Bronchial epithelial cell (primary cell): ENCODE measurements at regions not wholly inside any gene's neighbourhood (a gene's known extent, or its start where the extent isn't known, plus 50 kb on each side); places are given as distances from the start of the nearest gene placed in this dataset.

Source experiments
- DNase-seq: peaks from one replicate; pipeline ENCODE4 v3.0.0-alpha.2; 2010; ENCODE audit warnings: low read depth
- FAIRE-seq: peaks from 2 replicates; lab custom pipeline; 2011; peaks lifted over from hg19 to GRCh38; lab: Jason Lieb, UNC
- H3K27me3 ChIP-seq: 2 replicates; pipeline ENCODE4 v1.5.1; 2011; ENCODE audit warnings: low read length; ENCODE audit not compliant: control insufficient read depth, insufficient read depth
- H3K36me3 ChIP-seq: 2 replicates; pipeline ENCODE4 v1.5.1; 2011; ENCODE audit warnings: low read length; ENCODE audit not compliant: control insufficient read depth, insufficient read depth
- H3K4me3 ChIP-seq: 2 replicates; pipeline ENCODE4 v1.5.1; 2011; ENCODE audit warnings: mild to moderate bottlenecking, low read depth, low read length, control low read depth
- TF ChIP-seq, protein P1 (sequence below): IDR thresholded peaks from 2 replicates; pipeline ENCODE4 v1.5.1; 2011; ENCODE audit warnings: mild to moderate bottlenecking, moderate library complexity, low read length, control low read depth, inconsistent platforms; ENCODE audit not compliant: insufficient read depth, severe bottlenecking

DNA sequence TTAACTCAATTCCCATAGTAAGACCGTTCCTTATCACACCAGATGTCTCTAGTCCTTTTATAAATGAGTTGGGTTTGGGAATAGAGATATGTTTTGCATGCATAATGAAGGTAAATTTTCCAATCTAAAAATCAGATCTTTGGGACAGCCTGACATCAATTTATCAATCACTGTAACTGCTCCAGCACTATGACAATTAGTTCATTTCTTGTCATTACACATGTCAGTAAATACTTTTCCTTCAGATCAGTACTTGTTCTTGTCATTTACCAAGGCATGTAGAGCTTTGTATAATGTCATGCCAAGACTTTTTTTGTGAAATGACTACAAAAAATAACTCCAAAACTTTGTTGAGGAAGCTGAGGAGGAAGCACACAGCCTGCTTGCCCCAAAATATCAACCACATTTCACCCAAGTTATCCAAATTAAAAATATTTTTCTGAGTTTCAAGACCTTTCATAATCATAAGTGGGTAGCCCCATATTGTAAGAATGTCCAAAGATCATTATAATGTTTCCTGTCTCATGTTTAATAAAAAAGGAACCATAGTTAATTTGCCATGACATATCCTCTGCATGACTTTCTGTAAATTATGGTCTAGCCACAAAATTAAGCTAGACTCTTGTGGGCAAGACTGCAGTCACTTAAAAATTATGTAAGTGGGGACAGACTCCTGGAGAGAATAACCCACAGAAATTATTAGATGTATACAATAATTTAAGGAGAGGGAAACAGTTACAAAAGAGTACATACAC lies 586.8 kb downstream of the TBC1D4 start:
- DNase-seq (no peak), FAIRE-seq (no peak)
- TF ChIP-seq, protein P1, sequence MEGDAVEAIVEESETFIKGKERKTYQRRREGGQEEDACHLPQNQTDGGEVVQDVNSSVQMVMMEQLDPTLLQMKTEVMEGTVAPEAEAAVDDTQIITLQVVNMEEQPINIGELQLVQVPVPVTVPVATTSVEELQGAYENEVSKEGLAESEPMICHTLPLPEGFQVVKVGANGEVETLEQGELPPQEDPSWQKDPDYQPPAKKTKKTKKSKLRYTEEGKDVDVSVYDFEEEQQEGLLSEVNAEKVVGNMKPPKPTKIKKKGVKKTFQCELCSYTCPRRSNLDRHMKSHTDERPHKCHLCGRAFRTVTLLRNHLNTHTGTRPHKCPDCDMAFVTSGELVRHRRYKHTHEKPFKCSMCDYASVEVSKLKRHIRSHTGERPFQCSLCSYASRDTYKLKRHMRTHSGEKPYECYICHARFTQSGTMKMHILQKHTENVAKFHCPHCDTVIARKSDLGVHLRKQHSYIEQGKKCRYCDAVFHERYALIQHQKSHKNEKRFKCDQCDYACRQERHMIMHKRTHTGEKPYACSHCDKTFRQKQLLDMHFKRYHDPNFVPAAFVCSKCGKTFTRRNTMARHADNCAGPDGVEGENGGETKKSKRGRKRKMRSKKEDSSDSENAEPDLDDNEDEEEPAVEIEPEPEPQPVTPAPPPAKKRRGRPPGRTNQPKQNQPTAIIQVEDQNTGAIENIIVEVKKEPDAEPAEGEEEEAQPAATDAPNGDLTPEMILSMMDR = no peak
- no peak overlapping the region for H3K4me3 ChIP-seq
- no peaks in the 10 kb centered on the region for H3K27me3 ChIP-seq
- no peaks in the 10 kb centered on the region for H3K36me3 ChIP-seq

DNA sequence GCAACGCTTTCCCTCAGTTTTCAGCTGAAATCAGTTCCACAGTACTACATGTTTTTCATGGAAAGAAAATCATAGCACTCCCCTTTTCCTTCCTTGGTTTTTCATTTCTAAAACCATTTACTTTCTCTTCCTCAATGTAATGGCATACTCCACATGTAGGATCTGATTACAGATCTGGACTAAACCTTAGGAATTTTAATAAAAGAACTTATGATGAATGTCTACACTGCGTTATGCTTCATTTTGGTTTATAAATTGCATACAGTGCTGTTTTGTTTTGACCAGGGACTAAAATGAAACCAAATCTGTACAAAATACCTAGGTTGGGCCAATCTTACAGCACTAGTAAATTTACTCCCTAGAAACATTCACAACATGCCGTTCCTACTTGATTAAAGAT lies 589.9 kb downstream of the TBC1D4 start:
- TF ChIP-seq, protein P1 = no peak
- Histone ChIP-seq H3K4me3 (no peak overlapping the region), H3K36me3 (no peaks in the 10 kb centered on the region), H3K27me3 (no peaks in the 10 kb centered on the region)
- FAIRE-seq = no peak
- no peak for DNase-seq

DNA sequence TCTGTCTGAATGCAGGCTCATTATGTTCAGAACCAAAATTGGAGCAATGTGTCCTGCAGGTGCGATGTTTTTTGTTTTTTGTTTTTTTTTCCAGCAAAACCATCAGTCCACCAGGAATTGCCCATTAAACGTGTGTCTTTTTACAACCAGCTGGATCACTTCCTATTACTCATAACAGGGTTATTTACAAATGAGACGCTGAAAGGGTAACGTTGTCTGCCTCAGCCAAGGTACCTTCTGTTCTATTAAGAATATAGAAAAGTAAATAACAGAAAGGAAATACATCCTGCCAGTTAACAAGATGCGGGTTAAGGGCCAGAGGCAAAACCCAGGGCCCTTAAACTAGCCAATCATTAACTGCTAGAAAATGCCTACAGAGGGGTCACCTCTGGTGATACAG lies 590.4 kb downstream of the TBC1D4 start:
- TF ChIP-seq, protein P1 = no peak
- Histone ChIP-seq H3K27me3 (no peaks in the 10 kb centered on the region), H3K36me3 (no peaks in the 10 kb centered on the region), H3K4me3 (no peak overlapping the region)
- DNase-seq (peak; percentile 87), FAIRE-seq (no peak)

DNA sequence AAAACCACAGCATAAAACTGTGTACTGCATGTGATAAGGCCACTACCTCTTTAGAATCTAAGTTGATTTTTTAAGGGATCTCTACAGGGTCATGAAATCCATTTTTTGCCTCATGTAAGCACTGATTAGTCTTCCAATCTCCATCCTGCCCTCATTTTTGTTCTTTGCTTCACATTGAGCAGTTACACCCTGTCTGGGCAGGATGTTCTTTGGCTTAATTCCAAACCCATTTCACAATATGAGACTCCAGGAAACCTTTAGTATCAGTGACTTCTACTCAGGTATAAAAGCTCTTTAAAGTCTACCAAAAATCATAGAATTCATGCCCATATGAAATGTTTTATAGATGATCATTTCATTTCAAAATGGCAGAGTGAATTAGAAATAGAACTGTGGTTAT lies 592.6 kb downstream of the TBC1D4 start:
- FAIRE-seq (no peak), DNase-seq (peak; percentile 91)
- H3K36me3 ChIP-seq = no peaks in the 10 kb centered on the region
- TF ChIP-seq, protein P1 = no peak
- no peaks in the 10 kb centered on the region for H3K27me3 ChIP-seq
- H3K4me3 ChIP-seq = no peak overlapping the region

DNA sequence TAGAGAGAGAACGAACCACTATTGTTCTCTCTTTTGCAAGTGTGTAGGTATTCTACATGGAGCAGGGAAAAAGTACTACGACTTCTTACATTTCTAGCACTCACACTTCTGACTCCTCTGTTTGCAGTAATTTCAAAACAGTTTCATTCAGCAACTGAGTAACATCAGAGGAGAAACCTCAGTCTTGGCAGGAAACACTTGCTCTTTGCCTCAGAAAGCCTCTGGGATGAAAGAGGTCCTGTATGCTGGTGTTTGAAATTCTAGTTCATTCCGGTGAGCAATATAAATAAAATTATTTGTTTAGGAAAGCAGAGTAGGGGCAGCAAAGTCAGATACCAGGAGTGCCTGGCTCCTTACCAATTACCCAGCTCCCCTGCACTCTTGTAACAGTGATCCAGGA lies 595.5 kb downstream of the TBC1D4 start:
- H3K36me3 ChIP-seq = no peaks in the 10 kb centered on the region
- TF ChIP-seq, protein P1 = no peak
- no peak for FAIRE-seq

DNA sequence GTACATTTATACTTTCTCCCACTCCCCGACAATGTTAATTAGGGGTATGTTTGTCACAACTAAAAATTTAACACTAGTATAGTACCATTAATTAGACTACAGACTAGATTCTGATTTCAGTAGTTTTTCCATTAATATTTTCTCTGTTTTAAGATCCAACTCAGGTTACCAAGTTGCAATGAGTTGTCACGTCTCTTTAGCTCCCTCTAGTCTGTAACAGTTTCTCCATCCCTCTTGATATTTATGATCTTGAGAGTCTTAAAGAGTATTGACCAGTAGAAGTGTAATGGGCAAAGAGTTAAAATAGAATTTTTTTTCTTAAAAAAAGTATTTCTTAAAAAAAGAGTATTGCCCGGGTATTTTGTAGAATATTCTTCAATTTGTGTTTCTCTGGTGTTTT lies 598.1 kb downstream of the TBC1D4 start:
- FAIRE-seq (no peak), DNase-seq (no peak)
- H3K27me3 ChIP-seq = no peaks in the 10 kb centered on the region
- TF ChIP-seq, protein P1 = no peak
- no peak overlapping the region for H3K4me3 ChIP-seq
- no peaks in the 10 kb centered on the region for H3K36me3 ChIP-seq

More for the DNA sequence above, 595.5 kb downstream of the TBC1D4 start:
- H3K4me3 ChIP-seq = no peak overlapping the region
- H3K27me3 ChIP-seq = no peaks in the 10 kb centered on the region
- peak; percentile 25 for DNase-seq
